ENCODE measurements at regions not wholly inside any gene's neighbourhood (a gene's known extent, or its start where the extent isn't known, plus 50 kb on each side); places are given as distances from the start of the nearest gene placed in this dataset.

GRCh38 chr3:194955546-194955945, 269.9 kb downstream of the FAM43A start:
- TF ChIP-seq, protein P1, sequence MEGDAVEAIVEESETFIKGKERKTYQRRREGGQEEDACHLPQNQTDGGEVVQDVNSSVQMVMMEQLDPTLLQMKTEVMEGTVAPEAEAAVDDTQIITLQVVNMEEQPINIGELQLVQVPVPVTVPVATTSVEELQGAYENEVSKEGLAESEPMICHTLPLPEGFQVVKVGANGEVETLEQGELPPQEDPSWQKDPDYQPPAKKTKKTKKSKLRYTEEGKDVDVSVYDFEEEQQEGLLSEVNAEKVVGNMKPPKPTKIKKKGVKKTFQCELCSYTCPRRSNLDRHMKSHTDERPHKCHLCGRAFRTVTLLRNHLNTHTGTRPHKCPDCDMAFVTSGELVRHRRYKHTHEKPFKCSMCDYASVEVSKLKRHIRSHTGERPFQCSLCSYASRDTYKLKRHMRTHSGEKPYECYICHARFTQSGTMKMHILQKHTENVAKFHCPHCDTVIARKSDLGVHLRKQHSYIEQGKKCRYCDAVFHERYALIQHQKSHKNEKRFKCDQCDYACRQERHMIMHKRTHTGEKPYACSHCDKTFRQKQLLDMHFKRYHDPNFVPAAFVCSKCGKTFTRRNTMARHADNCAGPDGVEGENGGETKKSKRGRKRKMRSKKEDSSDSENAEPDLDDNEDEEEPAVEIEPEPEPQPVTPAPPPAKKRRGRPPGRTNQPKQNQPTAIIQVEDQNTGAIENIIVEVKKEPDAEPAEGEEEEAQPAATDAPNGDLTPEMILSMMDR (IDR thresholded peaks at IDR 0.05; ENCODE audit: borderline replicate concordance, extremely low read depth, low read length, poor library complexity, severe bottlenecking) = no peak
- TF ChIP-seq EZH2 (IDR thresholded peaks at IDR 0.05; ENCODE audit: borderline replicate concordance, low read depth, low read length, severe bottlenecking) = no peak
